ENCODE measurements at regions not wholly inside any gene's neighbourhood (a gene's known extent, or its start where the extent isn't known, plus 50 kb on each side); places are given as distances from the start of the nearest gene placed in this dataset.

GRCh38 chr3:144067059-144067458 is 95.4 kb downstream of the DIPK2A start:
- Histone ChIP-seq H3K4me1 (ENCODE audit: control insufficient read depth, insufficient read depth, low read length) (no peaks in the 10 kb centered on the region), H3K9ac (ENCODE audit: extremely low read depth, low read length, poor library complexity, severe bottlenecking) (no peak overlapping the region), H3K9me3 (ENCODE audit: control insufficient read depth, low read length) (peaks cover 16% of the 10 kb centered on the region), H3K27ac (ENCODE audit: low read depth, low read length) (no peak overlapping the region), H3K4me3 (ENCODE audit: low read length) (no peak overlapping the region), H3K27me3 (ENCODE audit: control insufficient read depth, insufficient read depth, low read length, poor library complexity, severe bottlenecking) (no peaks in the 10 kb centered on the region), H3K36me3 (ENCODE audit: control insufficient read depth, insufficient read depth, low read length) (no peaks in the 10 kb centered on the region)
- DNase-seq, result no peak
- Mint-ChIP-seq H3K27me3 (ENCODE audit: insufficient read depth) (no peaks in the 10 kb centered on the region), H3K9me3 (peaks cover 21% of the 10 kb centered on the region), H3K27ac (no peak overlapping the region), H3K36me3 (ENCODE audit: low read depth) (peaks cover 7% of the 10 kb centered on the region), H3K4me3 (no peak overlapping the region), H3K4me1 (no peaks in the 10 kb centered on the region)
- TF ChIP-seq CTCF (conservative IDR thresholded peaks at IDR 0.05), result no peak
- 95 to 100% methylated on average over 2 of the region's 3 CpGs for WGBS, 2 experiments (ENCODE audit: insufficient coverage in 1 of 2, insufficient read length in 1 of 2)

DNA sequence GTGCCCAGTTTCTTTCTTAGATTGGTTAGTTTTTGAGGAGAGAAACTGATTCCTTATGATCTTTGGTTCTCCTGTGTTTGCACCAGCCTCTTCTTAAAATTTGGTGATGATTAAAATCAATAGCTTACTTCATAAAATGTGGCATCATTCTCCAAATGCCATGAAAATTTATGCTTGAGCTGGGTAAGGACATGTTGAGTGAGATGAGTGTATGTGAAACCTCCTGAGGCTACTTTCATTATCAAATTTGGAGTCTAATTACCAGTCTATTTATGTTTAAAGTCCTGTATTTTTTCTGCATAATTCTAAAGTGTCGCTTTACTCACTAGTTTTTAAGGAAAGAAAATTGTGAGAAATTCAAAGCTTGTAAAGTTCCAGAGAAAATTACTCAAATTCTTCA is 102.1 kb downstream of the DIPK2A start:
- no peak for DNase-seq
- Mint-ChIP-seq H3K27me3 (ENCODE audit: insufficient read depth) (no peaks in the 10 kb centered on the region), H3K9me3 (peaks cover 33% of the 10 kb centered on the region), H3K36me3 (ENCODE audit: low read depth) (peaks cover 10% of the 10 kb centered on the region), H3K4me1 (no peaks in the 10 kb centered on the region), H3K27ac (no peak overlapping the region), H3K4me3 (no peak overlapping the region)
- no peaks in the 10 kb centered on the region for H3K4me1 ChIP-seq (ENCODE audit: control insufficient read depth, insufficient read depth, low read length)
- no peak overlapping the region for H3K27ac ChIP-seq (ENCODE audit: low read depth, low read length)
- no peaks in the 10 kb centered on the region for H3K27me3 ChIP-seq (ENCODE audit: control insufficient read depth, insufficient read depth, low read length, poor library complexity, severe bottlenecking)
- WGBS, 2 experiments (ENCODE audit: insufficient coverage in 1 of 2, insufficient read length in 1 of 2), result 0% methylated on average over 1 of the region's 1 CpG
- no peaks in the 10 kb centered on the region for H3K36me3 ChIP-seq (ENCODE audit: control insufficient read depth, insufficient read depth, low read length)
- H3K4me3 ChIP-seq (ENCODE audit: low read length), result no peak overlapping the region
- peaks cover 27% of the 10 kb centered on the region for H3K9me3 ChIP-seq (ENCODE audit: control insufficient read depth, low read length)
- TF ChIP-seq CTCF (conservative IDR thresholded peaks at IDR 0.05), result no peak
- no peak overlapping the region for H3K9ac ChIP-seq (ENCODE audit: extremely low read depth, low read length, poor library complexity, severe bottlenecking)

GRCh38 chr3:144079634-144080033 is 108.0 kb downstream of the DIPK2A start:
- TF ChIP-seq CTCF (conservative IDR thresholded peaks at IDR 0.05), result no peak
- no peak overlapping the region for H3K9ac ChIP-seq (ENCODE audit: extremely low read depth, low read length, poor library complexity, severe bottlenecking)
- no peak overlapping the region for H3K27ac ChIP-seq (ENCODE audit: low read depth, low read length)
- no peak overlapping the region for H3K27ac Mint-ChIP-seq
- H3K27me3 Mint-ChIP-seq (ENCODE audit: insufficient read depth), result no peaks in the 10 kb centered on the region
- no peak overlapping the region for H3K4me3 Mint-ChIP-seq
- H3K9me3 Mint-ChIP-seq, result no peaks in the 10 kb centered on the region
- DNase-seq, result no peak
- no peaks in the 10 kb centered on the region for H3K36me3 ChIP-seq (ENCODE audit: control insufficient read depth, insufficient read depth, low read length)
- H3K4me1 ChIP-seq (ENCODE audit: control insufficient read depth, insufficient read depth, low read length), result no peaks in the 10 kb centered on the region
- WGBS, 2 experiments (ENCODE audit: insufficient coverage in 1 of 2, insufficient read length in 1 of 2), result 92 to 100% methylated on average over 2 of the region's 2 CpGs
- H3K9me3 ChIP-seq (ENCODE audit: control insufficient read depth, low read length), result no peaks in the 10 kb centered on the region
- no peaks in the 10 kb centered on the region for H3K4me1 Mint-ChIP-seq
- no peaks in the 10 kb centered on the region for H3K36me3 Mint-ChIP-seq (ENCODE audit: low read depth)
- no peaks in the 10 kb centered on the region for H3K27me3 ChIP-seq (ENCODE audit: control insufficient read depth, insufficient read depth, low read length, poor library complexity, severe bottlenecking)
- no peak overlapping the region for H3K4me3 ChIP-seq (ENCODE audit: low read length)
